Calu3 (cell line): ENCODE measurements at regions not wholly inside any gene's neighbourhood (a gene's known extent, or its start where the extent isn't known, plus 50 kb on each side); places are given as distances from the start of the nearest gene placed in this dataset.

Experiments used
- BruUV-seq: library from RNA; stranded (reverse); fragments of 400-500 nt; replicated peaks from 2 replicates; lab custom pipeline; 2021; lab: Mats Ljungman, UMichigan
- CTCF ChIA-PET: fragments of 300-600 bp; sonication (Branson Sonifier 250); formaldehyde crosslinking; loops from one replicate; lab custom pipeline; 2022; ENCODE audit warnings: antibody characterized with exemption; lab: Charles Lee
- DNase-seq: peaks from one replicate; pipeline ENCODE4 v3.0.0; 2022
- H3K27ac Mint-ChIP-seq: one replicate; pipeline ENCODE4 v1.8.0; 2022; ENCODE audit warnings: mixed read lengths; ENCODE audit not compliant: unreplicated experiment
- H3K27me3 Mint-ChIP-seq: one replicate; pipeline ENCODE4 v1.8.0; 2022; ENCODE audit warnings: mixed read lengths; ENCODE audit not compliant: unreplicated experiment
- H3K36me3 Mint-ChIP-seq: one replicate; pipeline ENCODE4 v1.8.0; 2022; ENCODE audit warnings: mild to moderate bottlenecking, moderate library complexity, mixed read lengths; ENCODE audit not compliant: insufficient read depth, unreplicated experiment
- H3K4me1 Mint-ChIP-seq: one replicate; pipeline ENCODE4 v1.8.0; 2022; ENCODE audit warnings: mild to moderate bottlenecking, low read depth, mixed read lengths; ENCODE audit not compliant: unreplicated experiment
- H3K4me3 Mint-ChIP-seq: one replicate; pipeline ENCODE4 v1.8.0; 2022; ENCODE audit warnings: mild to moderate bottlenecking, low read depth, moderate library complexity, mixed read lengths; ENCODE audit not compliant: unreplicated experiment
- H3K9me3 Mint-ChIP-seq: one replicate; pipeline ENCODE4 v1.8.0; 2022; ENCODE audit warnings: low read depth, mixed read lengths; ENCODE audit not compliant: unreplicated experiment
- CTCF ChIP-seq: fragments of 200-600 bp; IDR thresholded peaks from one replicate; pipeline ENCODE4 v1.8.0; 2022; ENCODE audit warnings: antibody characterized with exemption; ENCODE audit not compliant: unreplicated experiment
- intact Hi-C: fragments of 100-400 bp; cut with micrococcal nuclease; formaldehyde crosslinking; loops from one replicate; pipeline ENCODE4 v1.10.0; 2022; ENCODE audit not compliant: unreplicated experiment

- intact Hi-C loops: no loop called here
- Mint-ChIP-seq H3K4me3 (no peak overlapping the region), H3K9me3 (peaks cover 2% of the 10 kb centered on the region), H3K4me1 (no peaks in the 10 kb centered on the region), H3K36me3 (no peaks in the 10 kb centered on the region), H3K27me3 (no peaks in the 10 kb centered on the region), H3K27ac (no peak overlapping the region)
- CTCF ChIA-PET: no interaction called here
- DNase-seq: no peak
- no peak for TF ChIP-seq CTCF
- BruUV-seq: no TSS peak
Observed at GRCh38 chr13:103539721-103540381, 473.6 kb upstream of the SLC10A2 start.

GRCh38 chr13:103539265-103539664 lies 473.0 kb upstream of the SLC10A2 start:
- CTCF ChIA-PET: no interaction called here
- no peak for DNase-seq
- Mint-ChIP-seq H3K4me1 (no peaks in the 10 kb centered on the region), H3K36me3 (no peaks in the 10 kb centered on the region), H3K4me3 (no peak overlapping the region), H3K27ac (no peak overlapping the region), H3K9me3 (no peaks in the 10 kb centered on the region), H3K27me3 (no peaks in the 10 kb centered on the region)
- intact Hi-C loops: no loop called here
- no peak for TF ChIP-seq CTCF
- no TSS peak for BruUV-seq

DNA sequence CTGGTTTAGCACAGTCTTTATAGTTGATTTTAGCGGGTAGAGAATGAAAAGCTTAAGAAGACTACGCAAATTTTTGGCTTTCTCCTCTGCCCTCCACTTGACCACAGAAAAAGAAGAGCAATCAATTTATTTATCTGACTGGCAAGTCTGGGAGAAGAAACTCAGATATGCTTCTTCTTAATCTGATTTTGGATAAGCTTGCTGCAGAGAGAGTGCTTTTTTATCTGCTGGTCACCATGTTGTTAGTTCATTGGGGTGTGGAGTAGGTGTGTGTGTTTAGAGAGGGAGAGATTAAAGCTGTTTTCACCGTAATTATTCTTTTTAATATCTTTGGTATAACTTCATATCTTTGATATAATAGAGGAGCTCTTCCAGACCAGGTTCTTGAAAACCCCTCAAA lies 471.4 kb upstream of the SLC10A2 start:
- H3K27me3 Mint-ChIP-seq: no peaks in the 10 kb centered on the region
- TF ChIP-seq CTCF: no peak
- no peak overlapping the region for H3K27ac Mint-ChIP-seq
- CTCF ChIA-PET: no interaction called here
- no TSS peak for BruUV-seq
- H3K4me3 Mint-ChIP-seq: no peak overlapping the region
- no peaks in the 10 kb centered on the region for H3K4me1 Mint-ChIP-seq
- H3K36me3 Mint-ChIP-seq: no peaks in the 10 kb centered on the region
- intact Hi-C loops: no loop called here
- DNase-seq: no peak
- H3K9me3 Mint-ChIP-seq: no peaks in the 10 kb centered on the region

DNA sequence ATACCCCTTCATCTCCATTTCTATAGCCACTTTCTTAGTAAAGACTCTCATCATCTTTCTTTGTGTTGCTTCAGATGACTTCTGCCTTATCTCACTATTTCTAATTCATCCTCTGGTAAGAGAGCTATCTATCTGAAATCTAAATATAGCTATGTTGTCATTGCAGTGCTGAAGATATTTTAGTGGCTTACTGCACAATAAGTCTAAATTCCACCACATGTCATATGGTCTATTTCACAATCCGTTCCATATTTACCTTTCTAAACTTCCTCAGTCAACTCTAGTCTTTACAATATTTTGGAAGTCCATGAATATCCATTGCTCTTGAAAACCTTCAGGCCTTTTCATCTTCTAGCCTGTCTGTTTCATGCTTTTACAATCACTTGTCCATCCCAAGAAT lies 465.1 kb upstream of the SLC10A2 start:
- no peak for TF ChIP-seq CTCF
- intact Hi-C loops: no loop called here
- CTCF ChIA-PET: no interaction called here
- H3K27me3 Mint-ChIP-seq: no peaks in the 10 kb centered on the region
- H3K27ac Mint-ChIP-seq: no peak overlapping the region
- H3K4me1 Mint-ChIP-seq: no peaks in the 10 kb centered on the region
- H3K36me3 Mint-ChIP-seq: no peaks in the 10 kb centered on the region
- BruUV-seq: no TSS peak
- no peak overlapping the region for H3K4me3 Mint-ChIP-seq
- H3K9me3 Mint-ChIP-seq: no peaks in the 10 kb centered on the region
- no peak for DNase-seq
